Thymus (tissue), 11 donors: ENCODE measurements at regions not wholly inside any gene's neighbourhood (a gene's known extent, or its start where the extent isn't known, plus 50 kb on each side); places are given as distances from the start of the nearest gene placed in this dataset.

Experiments used
- DNase-seq, 9 donors: peaks; one replicate each; pipeline ENCODE4 v3.0.0-alpha.2; 2013; ENCODE audit warnings: low spot score in 9 of 9, low read depth in 6 of 9, missing footprints in 1 of 9
- H3K27ac ChIP-seq, 2 donors: one replicate each; pipeline ENCODE4 v1.5.1; 2013; ENCODE audit warnings: control low read depth in 1 of 2, low read depth in 1 of 2, low read length in 1 of 2, mild to moderate bottlenecking in 1 of 2, moderate library complexity in 1 of 2
- H3K27me3 ChIP-seq, 2 donors: one replicate each; pipeline ENCODE4 v1.5.1; 2013; ENCODE audit warnings: low read length in 1 of 2; ENCODE audit not compliant: control insufficient read depth in 2 of 2, insufficient read depth in 1 of 2
- H3K36me3 ChIP-seq, 2 donors: one replicate each; pipeline ENCODE4 v1.5.1; 2013; ENCODE audit warnings: low read length in 1 of 2, mild to moderate bottlenecking in 1 of 2, moderate library complexity in 1 of 2; ENCODE audit not compliant: control insufficient read depth in 2 of 2, insufficient read depth in 2 of 2
- H3K4me1 ChIP-seq, 2 donors: one replicate each; pipeline ENCODE4 v1.5.1; 2013; ENCODE audit warnings: low read length in 2 of 2; ENCODE audit not compliant: control insufficient read depth in 2 of 2, insufficient read depth in 2 of 2
- H3K4me3 ChIP-seq, 2 donors: one replicate each; pipeline ENCODE4 v1.5.1; 2013; ENCODE audit warnings: low read length in 2 of 2, control low read depth in 1 of 2, mild to moderate bottlenecking in 1 of 2
- H3K9me3 ChIP-seq, 2 donors: one replicate each; pipeline ENCODE4 v1.5.1; 2013; ENCODE audit warnings: low read length in 1 of 2, mild to moderate bottlenecking in 1 of 2; ENCODE audit not compliant: control insufficient read depth in 2 of 2, insufficient read depth in 1 of 2
- WGBS: extraction: QIAGEN DNeasy Blood & Tissue Kit; methylation state at CpG from one replicate; pipeline ENCODE4 v1.1.7; 2013; 5-methylcytosine and 5-hydroxymethylcytosine counted together
- donor health status: healthy.

DNA sequence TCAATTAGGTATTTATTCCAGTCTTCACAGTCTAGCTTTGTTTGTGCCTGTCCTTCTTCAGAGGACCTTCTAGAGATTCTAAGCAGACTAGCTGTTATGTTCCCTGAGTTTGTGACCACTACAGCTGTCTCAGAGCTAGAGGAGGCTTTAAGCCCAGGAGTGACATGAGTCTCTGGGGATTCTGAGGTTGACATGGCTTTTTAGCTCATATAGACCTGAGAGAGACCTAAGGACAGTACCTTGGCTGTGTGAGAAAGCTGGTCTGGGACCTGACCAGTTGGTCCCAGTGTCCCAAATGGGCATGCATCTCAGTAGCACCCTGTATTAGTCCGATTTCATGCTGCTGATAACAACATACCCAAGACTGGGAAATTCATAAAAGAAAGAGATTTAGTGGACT lies 330.2 kb downstream of the DIPK2A start:
- H3K27me3 ChIP-seq = no peaks in the 10 kb centered on the region
- H3K4me3 ChIP-seq = no peak overlapping the region
- WGBS = 86% methylated on average over 1 of the region's 1 CpG
- H3K27ac ChIP-seq = no peak overlapping the region
- DNase-seq = no peak
- no peaks in the 10 kb centered on the region for H3K4me1 ChIP-seq
- H3K36me3 ChIP-seq = no peaks in the 10 kb centered on the region
- H3K9me3 ChIP-seq = peaks cover 0 to 8% of the 10 kb centered on the region in 2 donors

DNA sequence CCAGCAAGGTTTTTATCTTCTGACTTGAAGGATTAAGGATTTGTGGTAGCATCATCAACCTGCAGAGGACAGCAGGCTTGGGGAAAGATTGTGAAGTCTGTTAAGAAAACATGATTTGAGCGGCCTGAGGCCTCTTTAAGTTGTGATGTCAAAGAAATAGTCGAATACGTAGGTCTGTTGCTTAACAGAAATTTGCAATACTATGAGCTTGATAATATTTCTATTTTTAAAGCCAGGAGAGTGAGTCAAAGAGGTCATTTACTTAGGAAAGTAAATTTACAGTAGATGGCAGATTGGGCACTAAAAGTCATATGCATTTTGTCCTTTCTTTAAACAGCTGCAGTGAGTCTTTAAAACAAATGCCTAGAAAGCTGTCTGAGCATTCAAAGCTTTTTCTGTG lies 336.3 kb downstream of the DIPK2A start:
- no peaks in the 10 kb centered on the region for H3K36me3 ChIP-seq
- no peak for DNase-seq
- WGBS = 97% methylated on average over 3 of the region's 3 CpGs
- peaks cover 0 to 4% of the 10 kb centered on the region in 2 donors for H3K9me3 ChIP-seq
- no peaks in the 10 kb centered on the region for H3K27me3 ChIP-seq
- no peak overlapping the region for H3K27ac ChIP-seq
- no peaks in the 10 kb centered on the region for H3K4me1 ChIP-seq
- no peak overlapping the region for H3K4me3 ChIP-seq

DNA sequence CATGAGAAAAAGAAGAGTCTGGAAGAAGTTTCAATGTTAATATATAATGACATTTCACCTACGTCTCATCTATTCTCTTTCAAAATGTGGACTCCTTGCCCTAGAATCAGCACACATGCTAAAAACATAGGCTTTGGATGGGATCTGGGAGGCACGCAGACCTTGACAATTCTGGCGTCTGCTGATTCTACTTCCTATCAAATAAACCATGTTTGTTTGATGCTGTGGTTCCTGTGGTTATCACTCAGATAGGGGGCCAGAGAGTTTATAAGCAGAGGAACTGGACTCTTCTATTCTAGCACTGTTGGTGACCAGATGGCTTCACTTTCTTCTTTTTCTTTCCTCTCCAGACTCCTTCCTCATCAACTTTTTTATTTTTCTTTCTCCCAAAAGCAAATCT lies 336.8 kb downstream of the DIPK2A start:
- H3K27ac ChIP-seq = no peak overlapping the region
- H3K27me3 ChIP-seq = no peaks in the 10 kb centered on the region
- 39% methylated on average over 3 of the region's 3 CpGs for WGBS
- H3K4me1 ChIP-seq = no peaks in the 10 kb centered on the region
- H3K9me3 ChIP-seq = no peaks in the 10 kb centered on the region
- H3K36me3 ChIP-seq = no peaks in the 10 kb centered on the region
- no peak for DNase-seq
- no peak overlapping the region for H3K4me3 ChIP-seq

DNA sequence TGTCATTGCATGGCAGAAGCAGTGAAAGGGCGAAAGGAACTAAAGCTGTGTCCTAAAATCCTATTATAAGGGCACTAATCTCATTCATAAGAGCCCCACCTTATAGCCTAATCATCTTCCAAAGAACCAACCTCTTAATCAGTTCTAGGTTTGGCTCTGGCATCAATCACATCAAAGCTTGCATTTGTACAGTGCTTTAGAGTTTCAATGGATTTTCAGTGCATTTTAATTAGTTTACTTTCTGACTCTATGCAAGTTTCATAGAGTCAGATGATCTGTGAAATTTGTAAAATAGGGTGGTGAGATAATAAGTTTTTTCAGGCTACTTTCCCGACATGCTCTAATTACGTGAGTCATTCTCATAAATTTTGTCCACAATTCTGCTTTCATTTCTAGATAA lies 341.1 kb downstream of the DIPK2A start:
- no peak for DNase-seq
- Histone ChIP-seq H3K4me3 (no peak overlapping the region), H3K9me3 (no peaks in the 10 kb centered on the region), H3K4me1 (no peaks in the 10 kb centered on the region), H3K36me3 (no peaks in the 10 kb centered on the region), H3K27me3 (no peaks in the 10 kb centered on the region), H3K27ac (no peak overlapping the region)
- 83% methylated on average over 3 of the region's 3 CpGs for WGBS

DNA sequence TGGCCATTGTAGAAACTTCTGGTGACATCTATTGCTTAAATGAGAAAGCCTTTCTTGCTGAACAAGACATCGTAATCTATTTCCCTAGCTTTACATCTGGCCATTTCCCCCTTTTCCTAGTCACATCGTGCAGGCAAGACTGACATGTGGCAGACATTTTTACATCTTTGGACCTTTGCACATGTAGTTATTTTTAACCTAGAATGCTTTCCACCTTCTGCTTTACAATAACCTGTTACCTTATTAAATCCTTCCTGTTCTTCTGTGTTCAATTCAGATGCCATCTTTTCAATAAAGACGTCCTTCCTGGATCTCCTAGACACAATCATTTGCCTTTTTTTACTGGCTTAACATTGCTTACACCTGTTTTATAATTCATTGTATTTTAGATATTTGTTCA lies 343.3 kb downstream of the DIPK2A start:
- no peaks in the 10 kb centered on the region for H3K27me3 ChIP-seq
- no peaks in the 10 kb centered on the region for H3K4me1 ChIP-seq
- no peak for DNase-seq
- no peak overlapping the region for H3K4me3 ChIP-seq
- WGBS = 94% methylated on average over 3 of the region's 3 CpGs
- H3K9me3 ChIP-seq = no peaks in the 10 kb centered on the region
- no peaks in the 10 kb centered on the region for H3K36me3 ChIP-seq
- no peak overlapping the region for H3K27ac ChIP-seq

DNA sequence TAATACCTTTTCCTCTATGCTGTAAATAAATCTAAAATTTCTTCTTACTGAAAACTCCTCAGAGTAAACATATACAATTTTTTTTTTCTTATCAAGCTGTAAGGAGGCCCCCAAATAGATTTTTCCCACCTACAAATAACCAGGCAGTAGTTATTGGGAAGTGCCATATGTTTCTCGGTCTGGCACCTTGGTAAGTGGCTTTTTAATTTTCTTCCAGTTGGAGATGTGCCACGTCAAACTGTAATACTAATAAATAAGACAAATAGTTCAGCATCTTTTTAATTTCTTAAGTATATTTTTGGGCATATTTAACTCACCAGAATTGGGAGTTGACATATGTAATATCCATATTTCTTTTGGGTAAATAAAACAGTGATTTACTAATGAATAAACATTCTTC lies 346.3 kb downstream of the DIPK2A start:
- DNase-seq = no peak
- Histone ChIP-seq H3K36me3 (no peaks in the 10 kb centered on the region), H3K4me3 (no peak overlapping the region), H3K27ac (no peak overlapping the region), H3K27me3 (no peaks in the 10 kb centered on the region), H3K9me3 (no peaks in the 10 kb centered on the region), H3K4me1 (no peaks in the 10 kb centered on the region)
- 91% methylated on average over 2 of the region's 2 CpGs for WGBS

DNA sequence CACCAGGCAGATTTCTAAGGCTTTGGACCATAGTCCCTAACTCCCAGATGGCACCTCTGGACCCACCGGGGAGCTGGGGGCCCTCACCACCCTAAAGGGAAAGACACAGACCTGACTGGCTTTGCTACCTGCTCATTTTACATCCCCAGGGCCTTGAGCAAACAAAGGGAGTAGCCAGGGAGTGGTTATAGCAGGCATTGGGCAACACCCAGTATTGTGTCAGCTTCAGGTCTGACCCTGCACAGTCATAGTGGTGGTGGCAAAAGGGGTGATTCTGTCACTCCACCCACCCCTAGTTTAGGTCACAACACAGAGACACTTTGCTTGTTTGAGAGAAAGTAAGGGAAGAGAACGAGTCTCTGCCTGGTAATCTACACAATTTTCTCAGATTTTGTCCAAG lies 352.5 kb downstream of the DIPK2A start:
- Histone ChIP-seq H3K4me1 (no peaks in the 10 kb centered on the region), H3K4me3 (no peak overlapping the region), H3K27me3 (no peaks in the 10 kb centered on the region), H3K9me3 (no peaks in the 10 kb centered on the region), H3K36me3 (no peaks in the 10 kb centered on the region), H3K27ac (no peak overlapping the region)
- WGBS = 97% methylated on average over 2 of the region's 2 CpGs
- no peak for DNase-seq

DNA sequence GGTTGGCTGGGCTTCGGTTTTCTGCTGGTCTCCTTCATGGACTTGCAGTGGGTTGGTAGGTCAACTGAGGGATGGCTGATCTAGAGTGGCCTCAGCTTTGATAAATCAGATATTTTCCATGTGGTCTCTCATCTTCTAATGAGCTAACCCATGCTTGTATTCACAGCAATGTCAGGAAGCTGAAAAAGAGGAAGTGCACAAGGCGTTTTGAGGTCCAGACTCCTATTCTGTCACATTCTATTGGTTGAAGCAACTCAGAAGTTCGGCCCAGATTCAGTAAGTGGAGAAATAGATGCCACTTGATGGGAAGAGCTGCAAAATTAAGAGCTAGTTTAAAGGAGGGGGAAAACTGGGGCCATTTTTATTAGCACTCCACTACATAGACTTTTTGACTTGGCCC lies 361.2 kb downstream of the DIPK2A start:
- no peak overlapping the region for H3K27ac ChIP-seq
- H3K9me3 ChIP-seq = no peaks in the 10 kb centered on the region
- H3K36me3 ChIP-seq = no peaks in the 10 kb centered on the region
- no peak overlapping the region for H3K4me3 ChIP-seq
- no peaks in the 10 kb centered on the region for H3K4me1 ChIP-seq
- H3K27me3 ChIP-seq = no peaks in the 10 kb centered on the region
- 49% methylated on average over 3 of the region's 3 CpGs for WGBS
- DNase-seq = no peak

DNA sequence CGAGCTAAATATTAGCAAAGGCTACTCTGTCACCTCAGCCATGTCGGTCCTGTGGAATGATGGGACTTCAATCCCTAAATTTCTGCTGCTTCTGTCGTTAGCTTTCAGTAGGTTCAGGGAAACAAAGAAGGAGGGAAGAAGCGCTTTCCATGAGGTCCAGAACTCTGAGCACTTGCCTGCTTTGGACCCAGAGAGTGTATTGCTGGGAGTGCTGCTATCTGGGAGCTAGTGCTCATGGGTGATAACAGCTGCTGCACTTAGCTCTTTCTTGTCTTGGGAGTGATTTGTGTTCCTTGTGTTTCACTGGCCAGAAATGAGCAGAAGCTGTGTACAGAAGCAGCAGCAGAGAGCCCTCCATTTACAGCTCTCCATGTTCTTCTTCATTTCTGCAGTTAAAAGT lies 369.8 kb downstream of the DIPK2A start:
- Histone ChIP-seq H3K9me3 (no peaks in the 10 kb centered on the region), H3K27ac (no peak overlapping the region)
- WGBS = 88% methylated on average over 4 of the region's 4 CpGs

DNA sequence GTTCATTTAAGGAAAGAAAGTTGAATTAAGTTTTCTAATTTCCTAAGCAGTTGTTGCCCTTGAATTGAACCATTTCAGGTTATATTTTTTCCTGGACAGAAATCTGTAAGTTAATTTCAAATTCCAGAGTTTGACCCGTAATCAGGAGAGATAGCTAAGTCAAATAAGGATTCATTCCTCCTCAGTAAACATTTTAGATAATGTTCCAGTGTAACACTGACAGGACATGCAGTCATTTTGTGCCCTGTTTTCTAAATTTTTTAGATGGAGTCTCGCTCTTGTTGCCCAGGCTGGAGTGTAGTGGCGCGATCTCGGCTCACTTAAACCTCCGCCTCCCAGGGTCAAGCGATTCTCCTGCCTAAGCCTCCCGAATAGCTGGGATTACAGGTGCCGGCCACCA lies 371.7 kb downstream of the DIPK2A start:
- Histone ChIP-seq H3K4me1 (no peaks in the 10 kb centered on the region), H3K27ac (no peak overlapping the region), H3K4me3 (no peak overlapping the region), H3K9me3 (no peaks in the 10 kb centered on the region), H3K27me3 (peaks cover 2 to 13% of the 10 kb centered on the region in 2 donors), H3K36me3 (no peaks in the 10 kb centered on the region)
- no peak for DNase-seq
- 98% methylated on average over 9 of the region's 9 CpGs for WGBS

More for the DNA sequence above, 369.8 kb downstream of the DIPK2A start:
- Histone ChIP-seq H3K4me1 (no peaks in the 10 kb centered on the region), H3K4me3 (no peak overlapping the region), H3K27me3 (peaks cover 2 to 13% of the 10 kb centered on the region in 2 donors), H3K36me3 (no peaks in the 10 kb centered on the region)
- DNase-seq = peak in 1 of 9 donors; percentile 8
